Retina (tissue), 1 donor: ENCODE measurements at regions not wholly inside any gene's neighbourhood (a gene's known extent, or its start where the extent isn't known, plus 50 kb on each side); places are given as distances from the start of the nearest gene placed in this dataset.
"Not testable (repeated sequence)": the region's sequence is repeated elsewhere in the genome, so short reads cannot be mapped to it uniquely, and the experiment has no call there.

ENCODE experiments used
- DNase-seq: peaks from one replicate; pipeline ENCODE4 v3.0.0-alpha.2; 2016

- no peak for DNase-seq
Measured at GRCh38 chr4:179164267-179164999, 1722.2 kb upstream of the AGA start.

GRCh38 chr4:179165000-179165738 lies 1722.9 kb upstream of the AGA start:
- peak; percentile 23 for DNase-seq

DNA sequence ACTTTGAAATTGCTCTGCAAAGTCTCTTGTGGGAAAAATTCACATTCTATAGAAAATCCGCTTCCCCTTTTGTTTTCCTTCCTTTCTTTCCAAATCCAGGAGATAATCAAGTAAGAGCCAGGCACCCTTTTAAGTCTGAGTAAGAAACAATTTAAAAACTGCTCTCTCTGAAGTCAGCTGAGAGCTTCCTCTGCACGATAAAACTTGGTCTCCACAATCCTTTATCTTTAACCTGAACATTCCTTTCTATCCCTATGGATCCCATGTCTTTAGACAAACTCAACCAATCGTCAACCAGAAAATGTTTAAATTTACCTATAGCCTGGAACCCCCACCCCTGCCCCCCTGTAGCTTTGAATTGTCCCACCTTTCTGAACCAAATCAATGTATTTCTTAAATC lies 1723.6 kb upstream of the AGA start:
- no peak for DNase-seq

- DNase-seq: not testable (repeated sequence)
Measured at GRCh38 chr4:179170308-179170707, 1728.1 kb upstream of the AGA start.

DNA sequence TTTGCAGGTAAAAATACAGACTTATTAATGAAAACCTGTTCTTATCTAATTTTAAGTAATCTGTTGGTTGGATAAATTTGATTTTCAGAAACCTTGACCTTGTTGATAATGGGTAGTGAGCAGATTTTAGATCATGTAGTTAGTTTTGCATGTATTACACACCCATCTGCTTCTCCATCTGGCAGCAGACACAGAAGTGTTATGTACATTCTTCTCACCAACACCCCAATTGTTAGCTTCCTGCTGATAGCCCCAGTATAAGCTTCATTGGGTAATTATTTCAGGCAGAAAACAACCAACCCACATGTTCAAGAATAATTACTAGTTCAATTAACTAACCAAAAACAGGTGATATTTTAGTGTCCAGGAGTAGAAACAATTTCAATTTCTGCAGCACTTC lies 1740.5 kb upstream of the AGA start:
- DNase-seq: no peak

DNA sequence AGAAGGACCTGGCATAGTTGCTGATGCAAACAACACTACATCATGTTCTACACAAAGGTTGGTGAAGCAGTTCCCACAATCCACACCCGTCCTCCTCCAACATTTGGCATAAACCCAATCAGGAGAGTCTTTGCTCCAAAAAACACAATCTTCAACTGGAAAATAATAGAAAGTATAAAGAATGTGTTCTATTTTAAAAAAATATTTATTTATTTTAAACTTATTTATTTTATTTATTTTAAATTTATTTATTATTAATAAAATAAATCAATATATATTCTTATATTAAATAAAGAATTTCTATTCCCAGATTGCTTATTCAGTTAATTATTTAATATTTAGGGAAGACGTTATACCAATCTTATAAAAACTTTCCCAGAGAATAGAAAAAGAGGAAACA lies 1753.7 kb upstream of the AGA start:
- no peak for DNase-seq

- DNase-seq: peak; percentile 15
Measured at GRCh38 chr4:179196511-179196910, 1754.3 kb upstream of the AGA start.

DNA sequence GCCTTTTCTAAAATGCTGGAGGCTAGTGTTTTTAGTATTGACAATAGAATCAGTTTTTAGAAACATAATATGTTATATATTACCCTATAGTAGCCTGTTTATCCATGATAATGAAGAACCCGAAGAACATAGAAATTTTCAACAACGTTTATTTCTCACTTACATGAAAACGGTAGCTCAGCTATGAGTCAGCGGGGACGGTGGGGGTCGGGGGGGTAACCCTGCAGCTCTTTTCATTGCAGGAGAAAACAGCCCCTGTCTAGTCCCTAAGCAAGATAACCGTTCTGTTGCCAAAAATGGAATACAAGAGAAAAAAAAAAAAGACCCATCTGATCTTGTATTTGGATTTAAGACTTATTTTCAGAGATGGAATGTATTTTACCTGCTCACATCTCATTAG lies 1758.4 kb upstream of the AGA start:
- DNase-seq: no peak

DNA sequence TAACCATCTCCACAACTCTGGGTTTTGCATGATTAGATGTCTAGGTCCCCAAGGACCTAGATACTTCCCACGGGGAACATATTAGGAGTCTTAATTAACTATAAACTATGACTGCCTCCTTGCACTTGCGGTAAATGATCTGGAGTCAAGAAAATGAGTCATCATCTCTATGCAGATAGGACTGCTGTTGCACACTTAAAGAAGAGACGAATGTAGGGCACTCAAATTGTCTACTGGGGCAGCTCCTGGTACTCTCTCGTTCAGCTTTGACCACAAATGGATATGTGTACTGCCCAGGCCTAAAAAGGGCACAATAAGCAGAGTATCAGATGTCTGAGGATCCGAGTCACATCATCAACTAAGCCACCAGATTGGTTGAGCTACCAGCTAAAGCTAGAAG lies 1783.4 kb upstream of the AGA start:
- no peak for DNase-seq

DNA sequence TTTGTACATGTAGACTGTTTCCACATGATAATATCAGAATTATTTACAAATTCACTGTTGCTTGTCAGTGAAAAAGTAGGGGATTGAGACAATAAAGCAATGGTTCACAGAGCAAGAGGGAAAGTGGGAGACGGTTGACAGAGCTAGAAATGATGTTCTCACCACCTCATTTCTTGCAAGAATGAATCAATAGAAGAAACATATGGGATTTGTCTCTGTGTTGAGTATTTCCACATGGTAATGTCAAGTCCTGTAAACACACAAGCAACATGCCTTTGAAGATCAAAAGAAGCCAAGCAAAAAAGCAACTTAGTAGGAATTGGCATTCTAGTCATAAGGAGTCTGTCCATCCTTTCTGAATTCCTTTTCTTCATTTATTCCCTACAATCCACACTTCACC lies 1806.6 kb upstream of the AGA start:
- no peak for DNase-seq

DNA sequence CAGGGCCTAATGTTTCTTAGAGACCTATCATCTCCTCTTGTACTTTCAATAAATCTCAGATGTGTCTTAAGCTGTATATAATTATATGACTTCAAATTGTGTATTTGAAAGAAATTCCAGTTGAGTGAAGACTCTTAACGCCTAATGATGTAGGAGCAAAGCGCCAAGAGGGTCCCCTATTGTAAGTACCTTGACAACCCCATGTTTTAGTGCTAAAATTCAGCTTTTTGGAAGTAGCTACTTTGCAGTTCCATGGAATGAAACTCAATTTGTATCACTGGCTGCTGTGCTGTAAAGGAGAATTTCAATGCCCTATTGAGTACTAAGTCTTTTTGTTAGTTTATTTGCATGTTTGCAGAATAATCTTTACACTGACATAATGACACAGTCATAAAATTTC lies 1826.6 kb upstream of the AGA start:
- DNase-seq: no peak

GRCh38 chr4:179272282-179272681 lies 1830.0 kb upstream of the AGA start:
- no peak for DNase-seq

- DNase-seq: no peak
Measured at GRCh38 chr4:179278647-179279046, 1836.4 kb upstream of the AGA start.

GRCh38 chr4:179285696-179286095 lies 1843.5 kb upstream of the AGA start:
- DNase-seq: no peak

- no peak for DNase-seq
Measured at GRCh38 chr4:179291657-179292056, 1849.4 kb upstream of the AGA start.

DNA sequence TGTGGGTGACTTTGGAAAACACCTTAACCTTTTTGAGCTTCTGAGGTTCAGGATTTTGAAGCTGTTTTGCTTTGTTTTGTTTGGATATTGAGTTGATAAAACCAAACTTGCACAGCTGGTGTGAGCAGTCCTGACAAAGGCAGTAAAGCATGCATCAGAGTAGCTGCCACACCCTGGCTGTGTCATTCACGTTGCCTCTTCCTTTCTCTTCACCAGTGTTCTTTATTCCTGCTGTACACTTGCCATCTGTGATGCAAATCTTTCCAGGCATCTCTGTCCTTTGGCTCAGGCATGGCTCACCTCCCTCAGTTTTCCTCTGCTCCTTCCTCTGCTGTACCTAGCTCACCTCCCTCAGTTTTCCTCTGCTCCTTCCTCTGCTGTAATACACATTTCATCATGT lies 1850.2 kb upstream of the AGA start:
- no peak for DNase-seq

GRCh38 chr4:179307297-179308136 lies 1865.3 kb upstream of the AGA start:
- no peak for DNase-seq

DNA sequence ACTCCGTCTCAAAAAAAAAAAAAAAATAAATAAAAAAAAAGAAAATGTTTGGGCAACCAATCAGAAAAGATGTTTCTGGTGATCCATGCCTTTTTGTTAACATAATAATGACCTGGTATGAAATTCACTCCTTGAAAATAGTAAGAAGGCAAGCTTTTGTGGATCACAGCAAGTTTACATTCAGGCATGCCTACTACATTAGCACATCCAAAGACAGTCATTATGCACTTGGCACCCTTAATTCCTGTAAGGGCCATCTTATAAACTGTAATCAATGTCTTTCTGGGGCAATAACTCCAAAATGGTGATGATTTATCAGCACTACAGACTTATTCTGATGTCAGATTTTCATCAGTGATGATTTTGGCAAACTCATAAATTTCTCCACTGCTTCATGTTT lies 1871.6 kb upstream of the AGA start:
- no peak for DNase-seq

DNA sequence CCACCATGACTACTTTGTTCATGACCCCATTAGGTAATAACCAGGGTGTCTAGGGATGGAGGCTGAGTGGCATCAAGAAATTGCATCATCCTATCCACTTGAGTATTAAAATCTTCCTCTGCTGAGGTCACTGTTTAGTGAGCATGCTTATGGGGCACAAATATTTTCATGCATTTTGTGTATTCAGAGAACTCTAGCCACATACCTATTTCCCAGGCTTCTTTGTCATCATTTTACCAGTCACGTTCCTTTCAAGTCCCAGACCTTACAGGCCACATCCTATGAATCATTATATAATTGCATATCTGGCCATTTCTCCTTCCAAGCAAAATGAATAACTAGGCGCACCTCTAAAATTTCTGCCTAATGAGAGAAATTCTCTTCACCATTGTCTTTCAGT lies 1882.9 kb upstream of the AGA start:
- no peak for DNase-seq

- no peak for DNase-seq
Measured at GRCh38 chr4:179328627-179329026, 1886.4 kb upstream of the AGA start.

- no peak for DNase-seq
Measured at GRCh38 chr4:179331362-179331761, 1889.1 kb upstream of the AGA start.

- no peak for DNase-seq
Measured at GRCh38 chr4:179344861-179345260, 1902.6 kb upstream of the AGA start.

DNA sequence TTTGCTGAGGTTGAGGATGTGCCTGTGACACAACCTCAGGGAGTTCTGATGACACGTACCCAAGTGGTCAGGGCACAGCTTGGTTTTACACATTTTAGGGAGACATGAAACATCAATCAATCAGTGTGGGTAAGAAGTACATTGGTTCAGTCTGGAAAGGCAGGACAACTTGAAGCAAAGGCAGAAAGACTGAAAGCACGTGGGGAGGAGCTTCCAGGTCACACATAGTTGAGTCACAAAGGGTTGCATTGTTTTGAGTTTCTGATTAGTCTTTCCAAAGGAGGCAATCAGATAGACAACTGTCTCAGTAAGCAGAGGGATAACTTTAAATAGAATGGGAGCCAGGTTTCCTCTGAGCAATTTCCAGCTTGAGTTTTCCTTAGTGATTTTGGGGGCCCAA lies 1910.0 kb upstream of the AGA start:
- DNase-seq: no peak

- no peak for DNase-seq
Measured at GRCh38 chr4:179353786-179354185, 1911.5 kb upstream of the AGA start.
